ENCODE measurements at regions not wholly inside any gene's neighbourhood (a gene's known extent, or its start where the extent isn't known, plus 50 kb on each side); places are given as distances from the start of the nearest gene placed in this dataset.

DNA sequence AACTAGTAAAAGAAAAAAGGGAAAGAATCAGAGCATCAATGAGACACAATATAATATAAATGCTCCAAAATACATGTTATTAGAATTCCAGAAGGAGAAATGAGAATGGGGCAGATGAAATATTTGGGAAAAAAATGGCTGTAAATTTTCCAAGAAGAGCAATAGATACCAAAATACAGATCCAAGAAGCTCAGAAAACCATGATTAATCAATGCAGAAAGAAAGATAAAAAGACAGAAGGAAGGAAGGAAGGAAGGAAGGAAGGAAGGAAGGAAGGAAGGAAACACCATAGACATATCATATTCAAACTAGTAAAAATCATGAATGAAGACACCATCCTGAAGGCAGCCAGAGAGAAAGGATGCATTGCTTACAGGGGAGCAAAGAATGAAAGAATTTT, 920.9 kb downstream of the EFNA5 start:
- H3K9me3 ChIP-seq (ENCODE audit: control insufficient read depth in 2 of 2, low read length in 2 of 2), result no peaks in the 10 kb centered on the region
- H3K27me3 ChIP-seq (ENCODE audit: control insufficient read depth in 2 of 2, insufficient read depth in 2 of 2, low read length in 2 of 2), result no peaks in the 10 kb centered on the region
- H3K4me1 ChIP-seq (ENCODE audit: control insufficient read depth in 2 of 2, insufficient read depth in 2 of 2, low read length in 2 of 2), result no peaks in the 10 kb centered on the region
- no peaks in the 10 kb centered on the region for H3K36me3 ChIP-seq (ENCODE audit: control insufficient read depth in 2 of 2, insufficient read depth in 2 of 2, low read length in 2 of 2)
- H3K9ac ChIP-seq (ENCODE audit: low read depth in 1 of 2, low read length in 2 of 2), result no peak overlapping the region
- no peak overlapping the region for H3K27ac ChIP-seq (ENCODE audit: low read depth in 2 of 2, low read length in 2 of 2)
- H3K4me3 ChIP-seq (ENCODE audit: low read length in 2 of 2), result no peak overlapping the region

GRCh38 chr5:106739127-106739526, 931.6 kb downstream of the EFNA5 start:
- no peak overlapping the region for H3K27ac ChIP-seq (ENCODE audit: low read depth in 2 of 2, low read length in 2 of 2)
- no peaks in the 10 kb centered on the region for H3K9me3 ChIP-seq (ENCODE audit: control insufficient read depth in 2 of 2, low read length in 2 of 2)
- no peaks in the 10 kb centered on the region for H3K36me3 ChIP-seq (ENCODE audit: control insufficient read depth in 2 of 2, insufficient read depth in 2 of 2, low read length in 2 of 2)
- H3K4me1 ChIP-seq (ENCODE audit: control insufficient read depth in 2 of 2, insufficient read depth in 2 of 2, low read length in 2 of 2), result no peaks in the 10 kb centered on the region
- no peaks in the 10 kb centered on the region for H3K27me3 ChIP-seq (ENCODE audit: control insufficient read depth in 2 of 2, insufficient read depth in 2 of 2, low read length in 2 of 2)
- no peak overlapping the region for H3K4me3 ChIP-seq (ENCODE audit: low read length in 2 of 2)
- no peak overlapping the region for H3K9ac ChIP-seq (ENCODE audit: low read depth in 1 of 2, low read length in 2 of 2)

GRCh38 chr5:106737111-106737510, 933.6 kb downstream of the EFNA5 start:
- no peak overlapping the region for H3K4me3 ChIP-seq (ENCODE audit: low read length in 2 of 2)
- no peak overlapping the region for H3K27ac ChIP-seq (ENCODE audit: low read depth in 2 of 2, low read length in 2 of 2)
- no peaks in the 10 kb centered on the region for H3K27me3 ChIP-seq (ENCODE audit: control insufficient read depth in 2 of 2, insufficient read depth in 2 of 2, low read length in 2 of 2)
- no peaks in the 10 kb centered on the region for H3K9me3 ChIP-seq (ENCODE audit: control insufficient read depth in 2 of 2, low read length in 2 of 2)
- H3K9ac ChIP-seq (ENCODE audit: low read depth in 1 of 2, low read length in 2 of 2), result no peak overlapping the region
- H3K4me1 ChIP-seq (ENCODE audit: control insufficient read depth in 2 of 2, insufficient read depth in 2 of 2, low read length in 2 of 2), result no peaks in the 10 kb centered on the region
- H3K36me3 ChIP-seq (ENCODE audit: control insufficient read depth in 2 of 2, insufficient read depth in 2 of 2, low read length in 2 of 2), result no peaks in the 10 kb centered on the region

DNA sequence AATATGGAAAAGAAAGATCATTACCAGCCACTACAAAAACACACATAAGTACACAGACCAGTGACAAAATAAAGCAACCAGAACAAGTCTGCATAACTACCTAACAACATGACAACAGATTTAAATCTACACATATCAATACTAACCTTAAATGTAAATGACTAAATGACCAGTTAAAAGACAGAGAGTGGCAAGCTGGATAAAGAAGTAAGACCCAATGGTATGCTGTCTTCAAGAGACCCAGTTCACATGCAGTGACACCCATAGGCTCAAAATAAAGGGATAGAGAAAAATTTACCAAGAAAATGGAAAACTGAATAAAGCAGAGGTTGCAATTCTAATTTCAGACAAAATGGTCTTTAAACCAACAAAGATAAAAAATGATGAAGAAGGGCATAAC, 938.1 kb downstream of the EFNA5 start:
- Histone ChIP-seq H3K9ac (ENCODE audit: low read depth in 1 of 2, low read length in 2 of 2) (no peak overlapping the region), H3K9me3 (ENCODE audit: control insufficient read depth in 2 of 2, low read length in 2 of 2) (peaks cover 0 to 2% of the 10 kb centered on the region in 2 donors), H3K27ac (ENCODE audit: low read depth in 2 of 2, low read length in 2 of 2) (no peak overlapping the region), H3K4me1 (ENCODE audit: control insufficient read depth in 2 of 2, insufficient read depth in 2 of 2, low read length in 2 of 2) (no peaks in the 10 kb centered on the region), H3K36me3 (ENCODE audit: control insufficient read depth in 2 of 2, insufficient read depth in 2 of 2, low read length in 2 of 2) (no peaks in the 10 kb centered on the region), H3K27me3 (ENCODE audit: control insufficient read depth in 2 of 2, insufficient read depth in 2 of 2, low read length in 2 of 2) (no peaks in the 10 kb centered on the region), H3K4me3 (ENCODE audit: low read length in 2 of 2) (no peak overlapping the region)

DNA sequence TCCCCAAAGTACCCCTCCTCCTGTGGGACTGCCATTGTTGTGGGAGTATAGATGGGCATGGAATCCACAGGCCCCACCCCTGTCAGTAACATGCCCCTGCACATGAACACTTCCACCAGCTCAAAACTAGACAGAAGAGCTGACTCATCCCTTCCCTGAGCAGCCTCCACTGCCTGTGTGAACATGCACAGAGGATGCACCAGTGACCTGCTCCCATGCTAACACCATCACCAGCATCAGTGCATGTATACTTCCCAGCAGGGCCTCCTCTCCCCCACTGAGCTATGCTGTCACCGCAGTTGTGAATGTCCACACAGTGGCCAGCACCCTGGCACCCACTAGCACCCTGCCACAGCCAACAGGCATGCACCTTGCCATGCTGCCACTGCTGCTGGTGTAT, 939.8 kb downstream of the EFNA5 start:
- Histone ChIP-seq H3K9ac (ENCODE audit: low read depth in 1 of 2, low read length in 2 of 2) (no peak overlapping the region), H3K9me3 (ENCODE audit: control insufficient read depth in 2 of 2, low read length in 2 of 2) (peaks cover 0 to 2% of the 10 kb centered on the region in 2 donors)

DNA sequence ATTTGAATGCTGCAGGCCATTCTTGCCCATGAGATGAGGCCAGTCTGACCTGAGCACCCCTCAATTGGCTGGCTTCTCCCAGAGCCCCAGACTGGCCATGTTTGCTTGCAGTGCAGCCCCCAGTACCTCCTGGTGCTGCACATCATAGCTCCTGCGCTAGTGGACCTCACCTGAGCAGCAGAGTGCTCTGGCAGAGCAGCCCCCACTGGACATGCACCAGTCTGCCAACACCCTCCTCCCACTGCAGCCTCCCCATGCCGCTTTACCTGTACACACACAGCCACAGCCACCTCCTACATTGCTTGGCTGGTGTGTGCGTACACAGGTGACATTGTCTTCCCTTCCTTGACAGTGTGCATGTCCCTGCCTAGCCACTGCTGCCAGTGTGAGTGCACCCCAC, 940.2 kb downstream of the EFNA5 start:
- Histone ChIP-seq H3K27ac (ENCODE audit: low read depth in 2 of 2, low read length in 2 of 2) (no peak overlapping the region), H3K4me1 (ENCODE audit: control insufficient read depth in 2 of 2, insufficient read depth in 2 of 2, low read length in 2 of 2) (no peaks in the 10 kb centered on the region), H3K9me3 (ENCODE audit: control insufficient read depth in 2 of 2, low read length in 2 of 2) (peaks cover 0 to 2% of the 10 kb centered on the region in 2 donors), H3K27me3 (ENCODE audit: control insufficient read depth in 2 of 2, insufficient read depth in 2 of 2, low read length in 2 of 2) (no peaks in the 10 kb centered on the region), H3K36me3 (ENCODE audit: control insufficient read depth in 2 of 2, insufficient read depth in 2 of 2, low read length in 2 of 2) (no peaks in the 10 kb centered on the region), H3K4me3 (ENCODE audit: low read length in 2 of 2) (no peak overlapping the region), H3K9ac (ENCODE audit: low read depth in 1 of 2, low read length in 2 of 2) (no peak overlapping the region)

More for the DNA sequence above, 939.8 kb downstream of the EFNA5 start:
- Histone ChIP-seq H3K27ac (ENCODE audit: low read depth in 2 of 2, low read length in 2 of 2) (no peak overlapping the region), H3K4me3 (ENCODE audit: low read length in 2 of 2) (no peak overlapping the region), H3K36me3 (ENCODE audit: control insufficient read depth in 2 of 2, insufficient read depth in 2 of 2, low read length in 2 of 2) (no peaks in the 10 kb centered on the region), H3K27me3 (ENCODE audit: control insufficient read depth in 2 of 2, insufficient read depth in 2 of 2, low read length in 2 of 2) (no peaks in the 10 kb centered on the region), H3K4me1 (ENCODE audit: control insufficient read depth in 2 of 2, insufficient read depth in 2 of 2, low read length in 2 of 2) (no peaks in the 10 kb centered on the region)

DNA sequence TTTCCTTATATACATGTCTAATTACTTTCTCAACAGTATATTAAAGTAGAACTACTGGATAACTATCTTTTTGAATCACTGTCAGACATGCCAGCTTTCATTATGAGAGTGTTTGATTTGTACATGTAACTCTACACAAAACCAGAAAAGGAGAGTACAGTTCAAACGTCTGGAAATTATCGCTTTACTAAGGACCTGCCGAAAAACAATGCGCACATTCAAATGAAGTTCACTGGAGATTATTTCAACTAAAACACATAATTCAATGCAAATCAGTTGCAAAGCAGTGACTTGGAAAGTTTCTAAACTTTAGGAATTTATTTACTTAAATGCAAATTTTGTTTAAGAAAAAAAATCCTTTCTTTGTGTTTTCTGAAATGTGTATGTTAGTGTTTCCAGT, 942.5 kb downstream of the EFNA5 start:
- Histone ChIP-seq H3K27ac (ENCODE audit: low read depth in 2 of 2, low read length in 2 of 2) (no peak overlapping the region), H3K36me3 (ENCODE audit: control insufficient read depth in 2 of 2, insufficient read depth in 2 of 2, low read length in 2 of 2) (no peaks in the 10 kb centered on the region), H3K9me3 (ENCODE audit: control insufficient read depth in 2 of 2, low read length in 2 of 2) (peaks cover 0 to 2% of the 10 kb centered on the region in 2 donors), H3K27me3 (ENCODE audit: control insufficient read depth in 2 of 2, insufficient read depth in 2 of 2, low read length in 2 of 2) (no peaks in the 10 kb centered on the region), H3K9ac (ENCODE audit: low read depth in 1 of 2, low read length in 2 of 2) (no peak overlapping the region), H3K4me3 (ENCODE audit: low read length in 2 of 2) (no peak overlapping the region), H3K4me1 (ENCODE audit: control insufficient read depth in 2 of 2, insufficient read depth in 2 of 2, low read length in 2 of 2) (no peaks in the 10 kb centered on the region)

DNA sequence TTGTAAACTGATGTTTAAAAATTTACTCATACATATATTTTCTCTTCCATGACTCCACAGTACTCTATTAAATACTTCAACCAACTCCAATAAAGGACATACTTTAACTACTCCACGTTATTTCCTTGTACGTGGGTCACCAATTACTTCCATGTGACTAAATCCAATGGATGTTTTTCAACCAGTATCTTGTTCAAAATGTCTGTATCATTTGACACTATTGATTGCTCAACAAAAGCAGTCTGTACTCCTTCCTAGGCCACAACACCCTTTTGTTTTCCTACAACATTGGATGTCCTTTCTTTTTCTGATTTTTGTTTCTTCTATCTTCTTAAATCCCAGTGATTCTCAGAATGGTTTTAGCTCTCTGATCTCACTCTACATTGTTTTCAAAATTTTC, 943.7 kb downstream of the EFNA5 start:
- H3K27ac ChIP-seq (ENCODE audit: low read depth in 2 of 2, low read length in 2 of 2), result no peak overlapping the region
- no peak overlapping the region for H3K4me3 ChIP-seq (ENCODE audit: low read length in 2 of 2)
- H3K27me3 ChIP-seq (ENCODE audit: control insufficient read depth in 2 of 2, insufficient read depth in 2 of 2, low read length in 2 of 2), result no peaks in the 10 kb centered on the region
- no peak overlapping the region for H3K9ac ChIP-seq (ENCODE audit: low read depth in 1 of 2, low read length in 2 of 2)
- H3K36me3 ChIP-seq (ENCODE audit: control insufficient read depth in 2 of 2, insufficient read depth in 2 of 2, low read length in 2 of 2), result no peaks in the 10 kb centered on the region
- H3K9me3 ChIP-seq (ENCODE audit: control insufficient read depth in 2 of 2, low read length in 2 of 2), result peaks cover 0 to 2% of the 10 kb centered on the region in 2 donors
- no peaks in the 10 kb centered on the region for H3K4me1 ChIP-seq (ENCODE audit: control insufficient read depth in 2 of 2, insufficient read depth in 2 of 2, low read length in 2 of 2)

DNA sequence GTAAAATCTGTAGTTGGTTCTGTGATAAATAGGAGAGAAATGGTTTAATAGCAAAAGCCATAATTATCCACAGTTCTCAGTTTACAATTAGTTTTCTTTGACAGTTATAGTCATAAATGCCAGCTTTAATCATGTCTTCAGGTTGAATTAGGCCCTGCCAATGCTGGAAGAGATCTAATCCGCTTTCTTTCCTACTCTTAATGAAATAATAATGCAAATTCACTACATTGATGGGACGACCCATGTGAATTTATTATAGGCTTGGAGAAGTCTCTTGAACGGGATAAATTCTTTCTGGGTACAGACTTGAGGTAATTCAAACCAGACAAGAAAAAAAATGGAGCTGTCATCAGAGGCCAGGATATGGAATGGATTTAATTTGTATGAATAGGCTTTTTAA, 950.4 kb downstream of the EFNA5 start:
- Histone ChIP-seq H3K36me3 (ENCODE audit: control insufficient read depth in 2 of 2, insufficient read depth in 2 of 2, low read length in 2 of 2) (no peaks in the 10 kb centered on the region), H3K27ac (ENCODE audit: low read depth in 2 of 2, low read length in 2 of 2) (no peak overlapping the region), H3K9ac (ENCODE audit: low read depth in 1 of 2, low read length in 2 of 2) (no peak overlapping the region), H3K27me3 (ENCODE audit: control insufficient read depth in 2 of 2, insufficient read depth in 2 of 2, low read length in 2 of 2) (no peaks in the 10 kb centered on the region), H3K9me3 (ENCODE audit: control insufficient read depth in 2 of 2, low read length in 2 of 2) (no peaks in the 10 kb centered on the region), H3K4me1 (ENCODE audit: control insufficient read depth in 2 of 2, insufficient read depth in 2 of 2, low read length in 2 of 2) (no peaks in the 10 kb centered on the region), H3K4me3 (ENCODE audit: low read length in 2 of 2) (no peak overlapping the region)

- Histone ChIP-seq H3K27ac (ENCODE audit: low read depth in 2 of 2, low read length in 2 of 2) (no peak overlapping the region), H3K9me3 (ENCODE audit: control insufficient read depth in 2 of 2, low read length in 2 of 2) (no peaks in the 10 kb centered on the region)
These were observed 970.9 kb downstream of the EFNA5 start for GRCh38 chr5:106699796-106700195.

GRCh38 chr5:106699198-106699597, 971.5 kb downstream of the EFNA5 start:
- H3K27ac ChIP-seq (ENCODE audit: low read depth in 2 of 2, low read length in 2 of 2), result no peak overlapping the region
- no peaks in the 10 kb centered on the region for H3K9me3 ChIP-seq (ENCODE audit: control insufficient read depth in 2 of 2, low read length in 2 of 2)
- no peak overlapping the region for H3K9ac ChIP-seq (ENCODE audit: low read depth in 1 of 2, low read length in 2 of 2)
- H3K36me3 ChIP-seq (ENCODE audit: control insufficient read depth in 2 of 2, insufficient read depth in 2 of 2, low read length in 2 of 2), result no peaks in the 10 kb centered on the region
- H3K4me1 ChIP-seq (ENCODE audit: control insufficient read depth in 2 of 2, insufficient read depth in 2 of 2, low read length in 2 of 2), result no peaks in the 10 kb centered on the region
- H3K27me3 ChIP-seq (ENCODE audit: control insufficient read depth in 2 of 2, insufficient read depth in 2 of 2, low read length in 2 of 2), result no peaks in the 10 kb centered on the region
- H3K4me3 ChIP-seq (ENCODE audit: low read length in 2 of 2), result no peak overlapping the region

More at GRCh38 chr5:106699796-106700195, 970.9 kb downstream of the EFNA5 start:
- Histone ChIP-seq H3K36me3 (ENCODE audit: control insufficient read depth in 2 of 2, insufficient read depth in 2 of 2, low read length in 2 of 2) (no peaks in the 10 kb centered on the region), H3K4me1 (ENCODE audit: control insufficient read depth in 2 of 2, insufficient read depth in 2 of 2, low read length in 2 of 2) (no peaks in the 10 kb centered on the region), H3K27me3 (ENCODE audit: control insufficient read depth in 2 of 2, insufficient read depth in 2 of 2, low read length in 2 of 2) (no peaks in the 10 kb centered on the region), H3K4me3 (ENCODE audit: low read length in 2 of 2) (no peak overlapping the region), H3K9ac (ENCODE audit: low read depth in 1 of 2, low read length in 2 of 2) (no peak overlapping the region)
